H9 (cell line): ENCODE measurements at regions not wholly inside any gene's neighbourhood (a gene's known extent, or its start where the extent isn't known, plus 50 kb on each side); places are given as distances from the start of the nearest gene placed in this dataset.

Source experiments
- DNase-seq: peaks from one replicate; pipeline ENCODE4 v3.0.0-alpha.2; 2017
- H2AFZ ChIP-seq: one replicate; pipeline ENCODE4 v1.6.1; 2013; ENCODE audit warnings: mild to moderate bottlenecking, low read length, control low read depth, moderate library complexity
- H2AK5ac ChIP-seq: 2 replicates; pipeline ENCODE4 v1.6.1; 2013; ENCODE audit warnings: low read length, control low read depth, mixed read lengths; ENCODE audit not compliant: insufficient read length
- H2BK120ac ChIP-seq: one replicate; pipeline ENCODE4 v1.6.1; 2013; ENCODE audit warnings: low read depth, mild to moderate bottlenecking, low read length, control low read depth, inconsistent platforms; ENCODE audit not compliant: poor library complexity, severe bottlenecking
- H2BK12ac ChIP-seq: 2 replicates; pipeline ENCODE4 v1.6.1; 2013; ENCODE audit warnings: low read length, control low read depth, mixed read lengths, low read depth; ENCODE audit not compliant: insufficient read length
- H2BK15ac ChIP-seq: 2 replicates; pipeline ENCODE4 v1.6.1; 2013; ENCODE audit warnings: low read depth, low read length, control low read depth
- H2BK20ac ChIP-seq: one replicate; pipeline ENCODE4 v1.6.1; 2013; ENCODE audit warnings: low read depth, mild to moderate bottlenecking, low read length, control low read depth, inconsistent platforms; ENCODE audit not compliant: poor library complexity, severe bottlenecking
- H2BK5ac ChIP-seq: 2 replicates; pipeline ENCODE4 v1.6.1; 2013; ENCODE audit warnings: low read length, control low read depth, mixed read lengths; ENCODE audit not compliant: insufficient read length
- H3K14ac ChIP-seq: 2 replicates; pipeline ENCODE4 v1.6.1; 2013; ENCODE audit warnings: low read length, control low read depth; ENCODE audit not compliant: insufficient read depth
- H3K18ac ChIP-seq: 2 replicates; pipeline ENCODE4 v1.6.1; 2013; ENCODE audit warnings: low read depth, mild to moderate bottlenecking, mixed read lengths, low read length, control low read depth; ENCODE audit not compliant: insufficient read length
- H3K23ac ChIP-seq: 2 replicates; pipeline ENCODE4 v1.6.1; 2013; ENCODE audit warnings: low read length, control low read depth, mixed read lengths, low read depth; ENCODE audit not compliant: insufficient read length
- H3K23me2 ChIP-seq: 2 replicates; pipeline ENCODE4 v1.6.1; 2013; ENCODE audit warnings: low read depth, mild to moderate bottlenecking, mixed read lengths, low read length, control low read depth; ENCODE audit not compliant: insufficient read length, poor library complexity, severe bottlenecking
- H3K27ac ChIP-seq: 2 replicates; pipeline ENCODE4 v1.5.1; 2013; ENCODE audit warnings: low read length, control low read depth, mixed read lengths, low read depth; ENCODE audit not compliant: insufficient read length
- H3K27me3 ChIP-seq: 2 replicates; pipeline ENCODE4 v1.6.1; 2013; ENCODE audit warnings: low read length, control low read depth, inconsistent platforms; ENCODE audit not compliant: insufficient read depth
- H3K4ac ChIP-seq: 2 replicates; pipeline ENCODE4 v1.6.1; 2013; ENCODE audit warnings: low read depth, mild to moderate bottlenecking, control low read depth, inconsistent platforms, low read length, moderate library complexity
- H3K4me1 ChIP-seq: 2 replicates; pipeline ENCODE4 v1.6.1; 2013; ENCODE audit warnings: low read length, control low read depth, inconsistent platforms; ENCODE audit not compliant: insufficient read depth
- H3K4me2 ChIP-seq: 2 replicates; pipeline ENCODE4 v1.6.1; 2013; ENCODE audit warnings: low read length, control low read depth, mixed read lengths; ENCODE audit not compliant: insufficient read length, insufficient read depth
- H3K56ac ChIP-seq: 2 replicates; pipeline ENCODE4 v1.6.1; 2013; ENCODE audit warnings: low read depth, mild to moderate bottlenecking, mixed read lengths, low read length, control low read depth; ENCODE audit not compliant: insufficient read length
- H3K79me1 ChIP-seq: 2 replicates; pipeline ENCODE4 v1.6.1; 2013; ENCODE audit warnings: low read depth, mild to moderate bottlenecking, moderate library complexity, low read length, control low read depth, inconsistent platforms; ENCODE audit not compliant: insufficient read depth, poor library complexity, severe bottlenecking
- H3K79me2 ChIP-seq: 2 replicates; pipeline ENCODE4 v1.6.1; 2013; ENCODE audit warnings: low read length, control low read depth, inconsistent platforms; ENCODE audit not compliant: insufficient read depth
- H3K9ac ChIP-seq: 2 replicates; pipeline ENCODE4 v1.6.1; 2013; ENCODE audit warnings: low read length, control low read depth, mixed read lengths; ENCODE audit not compliant: insufficient read length; ENCODE audit errors: extremely low read depth
- H3K9me3 ChIP-seq: one replicate; pipeline ENCODE4 v1.6.1; 2013; ENCODE audit warnings: low read depth, low read length, inconsistent platforms; ENCODE audit not compliant: control insufficient read depth
- H3T11ph ChIP-seq: one replicate; pipeline ENCODE4 v1.6.1; 2013; ENCODE audit warnings: mild to moderate bottlenecking, low read length, control low read depth, inconsistent platforms
- H4K20me1 ChIP-seq: one replicate; pipeline ENCODE4 v1.6.1; 2013; ENCODE audit not compliant: control insufficient read depth, insufficient read length, insufficient read depth
- H4K5ac ChIP-seq: 2 replicates; pipeline ENCODE4 v1.6.1; 2013; ENCODE audit warnings: low read depth, mild to moderate bottlenecking, mixed read lengths, low read length, control low read depth; ENCODE audit not compliant: insufficient read length
- H4K8ac ChIP-seq: replicated peaks from 2 replicates; pipeline ENCODE4 v1.6.1; 2013; ENCODE audit warnings: low read length, control low read depth, mixed read lengths, low read depth; ENCODE audit not compliant: insufficient read length
- H4K91ac ChIP-seq: 2 replicates; pipeline ENCODE4 v1.6.1; 2013; ENCODE audit warnings: low read depth, mild to moderate bottlenecking, moderate library complexity, mixed read lengths, low read length, control low read depth; ENCODE audit not compliant: insufficient read length
- H3K27ac Mint-ChIP-seq, 3 experiments: 2 replicates in 2 of 3; 3 replicates in 1 of 3; pipeline ENCODE4 v1.8.0; 2020 to 2021; ENCODE audit warnings: mixed read lengths in 3 of 3, mild to moderate bottlenecking in 1 of 3, moderate library complexity in 1 of 3
- H3K27me3 Mint-ChIP-seq: 2 replicates; pipeline ENCODE4 v1.8.0; 2021; ENCODE audit warnings: low read depth, mild to moderate bottlenecking, moderate library complexity, mixed read lengths
- H3K36me3 Mint-ChIP-seq, 3 experiments: 2 replicates in 2 of 3; 3 replicates in 1 of 3; pipeline ENCODE4 v1.8.0; 2020 to 2021; ENCODE audit warnings: low read depth in 3 of 3, mixed read lengths in 3 of 3; ENCODE audit not compliant: insufficient read depth in 1 of 3
- H3K4me1 Mint-ChIP-seq, 2 experiments: 2 replicates each; pipeline ENCODE4 v1.8.0; 2020; ENCODE audit warnings: mixed read lengths in 2 of 2
- H3K4me3 Mint-ChIP-seq, 2 experiments: 2 replicates in 1 of 2; 3 replicates in 1 of 2; pipeline ENCODE4 v1.8.0; 2020 to 2021; ENCODE audit warnings: mild to moderate bottlenecking in 2 of 2, mixed read lengths in 2 of 2, moderate library complexity in 1 of 2
- H3K9me3 Mint-ChIP-seq, 2 experiments: 2 replicates in 1 of 2; 3 replicates in 1 of 2; pipeline ENCODE4 v1.8.0; 2020; ENCODE audit warnings: mild to moderate bottlenecking in 2 of 2, mixed read lengths in 2 of 2, moderate library complexity in 1 of 2
- CTCF ChIP-seq: fragments of 200-600 bp; sonication (generic); conservative IDR thresholded peaks from 3 replicates; pipeline ENCODE4 v1.8.0; 2021; ENCODE audit warnings: antibody characterized with exemption, mild to moderate bottlenecking
- WGBS: extraction: QIAGEN DNeasy Blood & Tissue Kit; methylation state at CpG from one replicate; pipeline ENCODE4 v1.1.7; 2013; ENCODE audit warnings: missing lambda C conversion rate, low lambda C conversion rate, mixed read lengths; ENCODE audit not compliant: insufficient read length; ENCODE audit errors: extremely low coverage; 5-methylcytosine and 5-hydroxymethylcytosine counted together

- no peaks in the 10 kb centered on the region for H3K79me1 ChIP-seq
- no peak for DNase-seq
- H2AFZ ChIP-seq: no peak overlapping the region
- WGBS: no CpG with 5 or more reads among the region's 5 CpGs
- no peaks in the 10 kb centered on the region for H3K4me1 ChIP-seq
- no peak overlapping the region for H4K8ac ChIP-seq
- no peak overlapping the region for H3K27ac ChIP-seq
- no peak overlapping the region for H4K91ac ChIP-seq
- no peaks in the 10 kb centered on the region for H3K36me3 Mint-ChIP-seq
- no peak overlapping the region for H3K4me3 Mint-ChIP-seq
- H3K9me3 Mint-ChIP-seq: peaks cover 7% of the 10 kb centered on the region in 2 experiments; a peak in 2 of 5 replicates
- H2BK120ac ChIP-seq: no peak overlapping the region
- no peak overlapping the region for H2BK5ac ChIP-seq
- no peak for TF ChIP-seq CTCF
- no peak overlapping the region for H3K27ac Mint-ChIP-seq
- no peak overlapping the region for H3K14ac ChIP-seq
- peaks cover 4 to 6% of the 10 kb centered on the region in 2 experiments; a peak in 2 of 4 replicates for H3K4me1 Mint-ChIP-seq
- no peak overlapping the region for H2BK15ac ChIP-seq
- no peak overlapping the region for H3K4ac ChIP-seq
- no peak overlapping the region for H3K18ac ChIP-seq
- H2BK12ac ChIP-seq: no peak overlapping the region
- no peak overlapping the region for H3K56ac ChIP-seq
- no peaks in the 10 kb centered on the region for H4K20me1 ChIP-seq
- H3K9me3 ChIP-seq: no peaks in the 10 kb centered on the region
- no peak overlapping the region for H3K9ac ChIP-seq
- no peak overlapping the region for H2AK5ac ChIP-seq
- H3K23ac ChIP-seq: no peak overlapping the region
- H4K5ac ChIP-seq: no peak overlapping the region
- no peak overlapping the region for H3K4me2 ChIP-seq
- no peaks in the 10 kb centered on the region; the same call in 1 of the 2 replicates for H3K27me3 Mint-ChIP-seq
- no peaks in the 10 kb centered on the region for H3K23me2 ChIP-seq
- H2BK20ac ChIP-seq: no peak overlapping the region
- H3K27me3 ChIP-seq: no peaks in the 10 kb centered on the region
- H3T11ph ChIP-seq: no peak overlapping the region
- no peaks in the 10 kb centered on the region for H3K79me2 ChIP-seq
Measured at GRCh38 chr6:6482256-6482655, 106.3 kb upstream of the LY86 start.
